Epithelial cell of proximal tubule (primary cell): ENCODE measurements at regions not wholly inside any gene's neighbourhood (a gene's known extent, or its start where the extent isn't known, plus 50 kb on each side); places are given as distances from the start of the nearest gene placed in this dataset.
A peak's percentile ranks its signal among the peaks of the same experiment; 100 is the strongest.

ENCODE experiments used
- DNase-seq: peaks from one replicate; pipeline ENCODE4 v3.0.0-alpha.2; 2011; ENCODE audit warnings: low read depth
- H3K4me3 ChIP-seq: 2 replicates; pipeline ENCODE4 v1.5.1; 2011; ENCODE audit warnings: low read depth, mild to moderate bottlenecking, low read length
- TF ChIP-seq, protein P1 (sequence below): conservative IDR thresholded peaks from 2 replicates; pipeline ENCODE4 v1.5.1; 2012; ENCODE audit warnings: low read depth, mild to moderate bottlenecking, low read length

DNA sequence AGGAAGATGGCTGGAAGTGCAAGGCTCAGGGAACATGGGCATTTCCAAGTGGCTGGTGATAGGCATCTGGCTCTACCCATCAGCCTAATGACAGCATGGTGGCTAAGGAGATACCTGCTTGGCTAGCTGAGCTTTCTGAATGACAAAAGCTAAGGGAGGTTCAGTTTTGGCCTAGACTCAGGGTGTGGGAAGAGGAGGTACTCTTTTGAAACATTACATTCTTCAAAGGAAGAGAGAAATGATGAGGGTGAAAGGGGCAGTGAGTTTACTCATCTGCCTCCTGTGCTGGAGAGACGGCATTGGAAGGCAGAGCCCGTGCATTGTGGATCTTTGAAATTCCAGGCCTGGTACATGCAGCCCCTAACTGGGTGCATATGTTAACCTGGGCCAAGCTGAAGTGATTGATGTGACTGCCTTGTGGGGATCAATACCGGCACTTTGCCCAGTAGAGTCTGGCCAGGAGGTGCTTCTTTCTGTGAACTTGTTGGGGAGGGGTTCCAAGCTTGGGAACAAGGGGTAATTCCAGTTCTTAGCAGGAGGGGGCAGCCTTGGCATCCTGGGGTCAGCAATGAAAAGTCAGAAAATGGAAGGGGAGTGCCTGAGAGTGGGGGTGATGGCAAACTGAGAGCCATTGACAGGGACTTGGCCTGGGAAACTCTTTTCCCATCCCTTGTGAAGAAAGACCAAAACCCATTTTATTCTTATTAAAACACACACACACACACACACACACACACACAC lies 108.6 kb downstream of the ACER2 start:
- H3K4me3 ChIP-seq, result no peak overlapping the region
- DNase-seq, result no peak
- TF ChIP-seq, protein P1, sequence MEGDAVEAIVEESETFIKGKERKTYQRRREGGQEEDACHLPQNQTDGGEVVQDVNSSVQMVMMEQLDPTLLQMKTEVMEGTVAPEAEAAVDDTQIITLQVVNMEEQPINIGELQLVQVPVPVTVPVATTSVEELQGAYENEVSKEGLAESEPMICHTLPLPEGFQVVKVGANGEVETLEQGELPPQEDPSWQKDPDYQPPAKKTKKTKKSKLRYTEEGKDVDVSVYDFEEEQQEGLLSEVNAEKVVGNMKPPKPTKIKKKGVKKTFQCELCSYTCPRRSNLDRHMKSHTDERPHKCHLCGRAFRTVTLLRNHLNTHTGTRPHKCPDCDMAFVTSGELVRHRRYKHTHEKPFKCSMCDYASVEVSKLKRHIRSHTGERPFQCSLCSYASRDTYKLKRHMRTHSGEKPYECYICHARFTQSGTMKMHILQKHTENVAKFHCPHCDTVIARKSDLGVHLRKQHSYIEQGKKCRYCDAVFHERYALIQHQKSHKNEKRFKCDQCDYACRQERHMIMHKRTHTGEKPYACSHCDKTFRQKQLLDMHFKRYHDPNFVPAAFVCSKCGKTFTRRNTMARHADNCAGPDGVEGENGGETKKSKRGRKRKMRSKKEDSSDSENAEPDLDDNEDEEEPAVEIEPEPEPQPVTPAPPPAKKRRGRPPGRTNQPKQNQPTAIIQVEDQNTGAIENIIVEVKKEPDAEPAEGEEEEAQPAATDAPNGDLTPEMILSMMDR, result peak; percentile 52

DNA sequence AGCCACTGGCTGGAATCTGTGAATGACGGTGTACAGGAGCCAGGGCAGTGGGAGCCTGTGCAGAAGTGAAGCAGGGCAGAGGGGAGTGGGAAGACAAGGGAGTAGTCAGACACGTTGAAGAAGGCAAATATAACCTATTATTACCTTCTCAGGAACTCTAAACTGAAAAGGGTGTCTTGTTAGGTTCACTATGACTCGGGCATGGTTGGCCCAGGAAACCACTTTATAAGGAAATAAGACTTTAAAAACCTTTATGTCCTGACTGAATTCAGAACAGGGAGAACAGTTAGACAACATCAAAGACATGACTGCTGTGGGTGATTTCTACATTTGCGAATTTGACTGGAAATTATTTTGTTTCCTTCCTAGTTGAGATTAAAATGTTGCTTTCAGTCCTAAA lies 107.5 kb downstream of the ACER2 start:
- TF ChIP-seq, protein P1, result no peak
- H3K4me3 ChIP-seq, result no peak overlapping the region
- DNase-seq, result no peak

- peak overlapping the region; percentile 4 for H3K4me3 ChIP-seq
- DNase-seq, result no peak
- TF ChIP-seq, protein P1, result no peak
Measured at GRCh38 chr9:19513671-19514275, 105.0 kb downstream of the ACER2 start.

DNA sequence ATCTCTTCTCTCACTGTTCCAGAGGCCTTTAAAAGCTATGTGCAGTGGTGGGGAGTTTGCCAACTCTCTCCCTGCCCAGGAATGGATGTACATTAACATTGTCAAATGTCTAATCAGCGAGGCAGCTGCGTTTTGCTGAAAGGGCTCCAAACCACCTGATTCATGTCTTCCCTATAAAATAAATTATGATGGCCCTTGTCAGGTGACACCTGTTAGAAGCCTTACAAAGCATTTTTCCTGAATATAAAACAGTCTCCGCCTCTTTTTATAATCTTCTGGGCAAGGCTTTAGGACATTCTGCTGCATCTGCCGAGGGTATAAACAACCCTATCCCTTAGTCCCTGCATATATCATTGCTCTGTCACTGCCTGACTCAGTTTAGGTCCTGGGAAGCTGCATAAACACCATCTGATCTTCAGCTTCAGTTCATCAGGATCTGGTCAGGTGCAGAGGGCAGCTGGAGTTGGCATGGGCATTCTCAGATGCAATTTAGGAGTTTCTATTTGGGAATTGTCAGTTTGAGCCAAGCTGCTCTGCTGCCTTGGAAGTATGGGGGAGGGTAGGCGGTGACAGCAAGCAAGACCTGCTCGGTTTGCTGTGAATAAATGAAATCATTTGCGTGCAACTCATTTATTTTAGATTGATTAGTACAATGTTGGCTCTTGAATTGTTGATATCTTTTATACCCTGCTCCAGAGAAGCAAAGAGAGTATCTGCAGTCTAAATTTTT lies 103.5 kb downstream of the ACER2 start:
- no peak overlapping the region for H3K4me3 ChIP-seq
- TF ChIP-seq, protein P1, result no peak
- DNase-seq, result no peak

DNA sequence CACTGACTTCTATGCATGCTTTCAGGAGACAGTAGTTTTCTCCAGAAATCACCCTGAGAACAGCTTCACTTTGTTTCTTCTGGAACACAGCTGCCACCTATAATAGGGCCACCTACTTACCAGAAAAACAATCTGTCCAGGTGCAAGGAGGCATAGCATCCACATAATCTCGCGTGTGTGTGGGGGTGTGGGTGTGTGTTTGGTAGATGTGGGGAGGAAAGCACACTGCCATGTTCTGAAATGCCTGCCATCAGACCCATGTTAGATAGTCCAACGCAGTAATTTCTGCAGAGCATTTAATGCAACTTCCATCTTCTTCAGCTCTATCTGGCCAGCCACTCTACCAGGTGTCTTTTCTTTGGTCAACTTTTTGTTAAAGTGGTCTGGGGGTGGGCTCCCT lies 102.9 kb downstream of the ACER2 start:
- no peak for DNase-seq
- H3K4me3 ChIP-seq, result no peak overlapping the region
- TF ChIP-seq, protein P1, result no peak

- H3K4me3 ChIP-seq, result no peak overlapping the region
- TF ChIP-seq, protein P1, result no peak
- no peak for DNase-seq
Measured at GRCh38 chr9:19510907-19511306, 102.1 kb downstream of the ACER2 start.
